Uterus (tissue), 2 donors: ENCODE measurements at regions not wholly inside any gene's neighbourhood (a gene's known extent, or its start where the extent isn't known, plus 50 kb on each side); places are given as distances from the start of the nearest gene placed in this dataset.

ENCODE experiments used
- POLR2A ChIP-seq, 2 donors: fragments of 450-650 bp; IDR thresholded peaks; one replicate each; pipeline ENCODE4 v1.6.1; 2016; ENCODE audit warnings: antibody characterized with exemption in 2 of 2, mild to moderate bottlenecking in 1 of 2, moderate library complexity in 1 of 2
- TF ChIP-seq, protein P1 (sequence below), 4 experiments: fragments of 200-600 bp in 2 of 4; fragments of 450-650 bp in 2 of 4; sonication (generic) in 2 of 4; IDR thresholded peaks; one replicate each; pipeline ENCODE4 v1.5.1; 2016 to 2019; ENCODE audit warnings: antibody characterized with exemption in 4 of 4, mild to moderate bottlenecking in 2 of 4, moderate library complexity in 1 of 4

DNA sequence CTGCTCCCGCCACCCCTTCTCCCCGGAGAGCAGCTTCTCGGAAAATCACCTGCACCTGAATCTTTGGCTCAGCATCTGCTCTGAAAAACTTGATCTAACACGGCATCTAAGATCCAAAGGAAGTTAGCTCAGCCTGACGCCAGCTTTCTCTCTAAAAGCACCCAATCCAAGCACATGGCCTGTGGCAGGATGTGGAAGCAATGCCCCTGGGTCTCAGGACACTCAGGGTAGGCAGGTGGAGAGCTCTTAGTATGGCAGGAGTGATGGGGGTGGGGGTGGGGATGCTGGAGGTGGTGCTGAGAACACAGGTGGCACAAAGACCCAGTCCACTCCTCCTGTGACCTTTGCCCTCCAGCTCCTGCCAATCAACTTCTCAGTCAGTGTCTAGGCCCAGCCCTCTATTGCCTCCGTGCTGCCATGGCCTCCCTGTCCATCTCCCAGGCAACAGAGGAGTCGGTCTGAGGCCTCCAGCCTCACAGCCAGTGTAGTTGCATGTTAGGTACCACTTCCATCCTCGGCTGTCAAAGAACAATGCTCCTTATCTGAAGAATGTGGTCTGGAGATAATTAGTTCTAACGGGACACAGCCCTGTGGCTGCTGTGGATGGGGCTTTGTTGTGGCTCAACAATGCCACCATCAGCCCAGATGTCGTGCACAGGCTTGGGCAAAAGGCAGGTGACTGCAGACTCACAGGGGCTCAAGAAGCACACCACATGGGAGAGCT is 180.0 kb upstream of the C14orf180 start:
- TF ChIP-seq POLR2A (IDR thresholded peaks at IDR 0.05) = no peak
- TF ChIP-seq, protein P1, sequence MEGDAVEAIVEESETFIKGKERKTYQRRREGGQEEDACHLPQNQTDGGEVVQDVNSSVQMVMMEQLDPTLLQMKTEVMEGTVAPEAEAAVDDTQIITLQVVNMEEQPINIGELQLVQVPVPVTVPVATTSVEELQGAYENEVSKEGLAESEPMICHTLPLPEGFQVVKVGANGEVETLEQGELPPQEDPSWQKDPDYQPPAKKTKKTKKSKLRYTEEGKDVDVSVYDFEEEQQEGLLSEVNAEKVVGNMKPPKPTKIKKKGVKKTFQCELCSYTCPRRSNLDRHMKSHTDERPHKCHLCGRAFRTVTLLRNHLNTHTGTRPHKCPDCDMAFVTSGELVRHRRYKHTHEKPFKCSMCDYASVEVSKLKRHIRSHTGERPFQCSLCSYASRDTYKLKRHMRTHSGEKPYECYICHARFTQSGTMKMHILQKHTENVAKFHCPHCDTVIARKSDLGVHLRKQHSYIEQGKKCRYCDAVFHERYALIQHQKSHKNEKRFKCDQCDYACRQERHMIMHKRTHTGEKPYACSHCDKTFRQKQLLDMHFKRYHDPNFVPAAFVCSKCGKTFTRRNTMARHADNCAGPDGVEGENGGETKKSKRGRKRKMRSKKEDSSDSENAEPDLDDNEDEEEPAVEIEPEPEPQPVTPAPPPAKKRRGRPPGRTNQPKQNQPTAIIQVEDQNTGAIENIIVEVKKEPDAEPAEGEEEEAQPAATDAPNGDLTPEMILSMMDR (IDR thresholded peaks at IDR 0.05) = no peak
